Mesendoderm (in vitro differentiated cells): ENCODE measurements at regions not wholly inside any gene's neighbourhood (a gene's known extent, or its start where the extent isn't known, plus 50 kb on each side); places are given as distances from the start of the nearest gene placed in this dataset.

Experiments used
- DNase-seq: peaks from one replicate; pipeline ENCODE4 v3.0.0; 2013
- H2AK5ac ChIP-seq: 2 replicates; pipeline ENCODE4 v1.6.1; 2013; ENCODE audit warnings: low read length, inconsistent platforms
- H2BK120ac ChIP-seq: 2 replicates; pipeline ENCODE4 v1.6.1; 2013; ENCODE audit warnings: low read depth, mild to moderate bottlenecking, low read length, moderate library complexity, mixed read lengths
- H2BK15ac ChIP-seq: replicated peaks from 2 replicates; pipeline ENCODE4 v1.6.1; 2013; ENCODE audit warnings: low read depth, mild to moderate bottlenecking, moderate library complexity
- H2BK5ac ChIP-seq: 2 replicates; pipeline ENCODE4 v1.6.1; 2013; ENCODE audit warnings: low read length, inconsistent platforms
- H3K18ac ChIP-seq: 2 replicates; pipeline ENCODE4 v1.6.1; 2013; ENCODE audit warnings: mild to moderate bottlenecking, low read length, mixed read lengths
- H3K23ac ChIP-seq: one replicate; pipeline ENCODE4 v1.6.1; 2013; ENCODE audit warnings: low read length
- H3K27ac ChIP-seq: 2 replicates; pipeline ENCODE4 v1.5.1; 2013; ENCODE audit warnings: low read depth, mild to moderate bottlenecking, inconsistent platforms, low read length, moderate library complexity
- H3K27me3 ChIP-seq: 2 replicates; pipeline ENCODE4 v1.6.1; 2013; ENCODE audit warnings: low read length, control low read depth, mild to moderate bottlenecking, inconsistent platforms; ENCODE audit not compliant: insufficient read depth, poor library complexity
- H3K36me3 ChIP-seq: 2 replicates; pipeline ENCODE4 v1.6.1; 2013; ENCODE audit warnings: low read length, inconsistent platforms; ENCODE audit not compliant: control insufficient read depth, insufficient read depth
- H3K4ac ChIP-seq: one replicate; pipeline ENCODE4 v1.6.1; 2013; ENCODE audit warnings: low read depth, mild to moderate bottlenecking, low read length, moderate library complexity
- H3K4me1 ChIP-seq: 2 replicates; pipeline ENCODE4 v1.6.1; 2013; ENCODE audit warnings: low read depth, low read length, inconsistent platforms; ENCODE audit not compliant: control insufficient read depth
- H3K4me2 ChIP-seq: 2 replicates; pipeline ENCODE4 v1.6.1; 2013; ENCODE audit warnings: low read length
- H3K4me3 ChIP-seq: 2 replicates; pipeline ENCODE4 v1.5.1; 2013; ENCODE audit warnings: mild to moderate bottlenecking, low read length
- H3K56ac ChIP-seq: one replicate; pipeline ENCODE4 v1.6.1; 2013; ENCODE audit warnings: low read length
- H3K79me1 ChIP-seq: 2 replicates; pipeline ENCODE4 v1.6.1; 2013; ENCODE audit warnings: low read length, inconsistent platforms
- H3K79me2 ChIP-seq: 2 replicates; pipeline ENCODE4 v1.6.1; 2013; ENCODE audit warnings: mild to moderate bottlenecking, low read length; ENCODE audit not compliant: control insufficient read depth, insufficient read depth
- H3K9ac ChIP-seq: 2 replicates; pipeline ENCODE4 v1.6.1; 2013; ENCODE audit warnings: low read length, inconsistent platforms
- H4K5ac ChIP-seq: one replicate; pipeline ENCODE4 v1.6.1; 2013; ENCODE audit warnings: low read length
- H4K8ac ChIP-seq: one replicate; pipeline ENCODE4 v1.6.1; 2013; ENCODE audit warnings: low read depth, mild to moderate bottlenecking, control low read depth, low read length, moderate library complexity
- WGBS: extraction: QIAGEN DNeasy Blood & Tissue Kit; methylation state at CpG from one replicate; pipeline ENCODE4 v1.1.7; 2013; ENCODE audit warnings: low lambda C conversion rate, missing lambda C conversion rate; ENCODE audit not compliant: insufficient coverage; ENCODE audit errors: extremely low coverage; 5-methylcytosine and 5-hydroxymethylcytosine counted together

DNA sequence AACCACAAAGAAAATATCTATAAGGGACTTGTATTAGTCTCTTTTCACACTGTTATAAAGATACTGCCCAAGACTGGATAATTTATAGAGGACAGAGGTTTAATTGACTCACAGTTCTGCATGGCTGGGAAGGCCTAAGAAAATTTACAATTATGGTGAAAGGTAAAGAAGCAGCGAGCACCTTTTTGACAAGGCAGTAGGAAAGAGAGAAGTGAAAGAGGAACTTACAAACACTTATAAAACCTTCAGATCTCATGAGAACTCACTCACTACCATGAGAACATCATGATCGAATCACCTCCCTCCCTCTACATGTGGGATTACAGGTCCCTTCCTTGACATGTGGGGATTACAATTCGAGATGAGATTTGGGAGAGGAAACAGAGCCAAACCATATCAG is 856.0 kb downstream of the TRAM1L1 start:
- Histone ChIP-seq H2BK120ac (no peak overlapping the region), H3K79me2 (no peaks in the 10 kb centered on the region), H3K18ac (no peak overlapping the region), H3K4me3 (no peak overlapping the region), H3K56ac (no peak overlapping the region), H3K27me3 (no peaks in the 10 kb centered on the region), H2AK5ac (no peak overlapping the region), H4K5ac (no peak overlapping the region), H3K79me1 (no peaks in the 10 kb centered on the region), H3K4me1 (no peaks in the 10 kb centered on the region), H2BK5ac (no peak overlapping the region), H3K4ac (no peak overlapping the region), H3K27ac (no peak overlapping the region), H3K9ac (no peak overlapping the region), H3K36me3 (no peaks in the 10 kb centered on the region), H3K4me2 (no peak overlapping the region), H2BK15ac (no peak overlapping the region), H3K23ac (no peak overlapping the region), H4K8ac (no peak overlapping the region)
- no peak for DNase-seq
- no CpG with 5 or more reads among the region's 3 CpGs for WGBS

DNA sequence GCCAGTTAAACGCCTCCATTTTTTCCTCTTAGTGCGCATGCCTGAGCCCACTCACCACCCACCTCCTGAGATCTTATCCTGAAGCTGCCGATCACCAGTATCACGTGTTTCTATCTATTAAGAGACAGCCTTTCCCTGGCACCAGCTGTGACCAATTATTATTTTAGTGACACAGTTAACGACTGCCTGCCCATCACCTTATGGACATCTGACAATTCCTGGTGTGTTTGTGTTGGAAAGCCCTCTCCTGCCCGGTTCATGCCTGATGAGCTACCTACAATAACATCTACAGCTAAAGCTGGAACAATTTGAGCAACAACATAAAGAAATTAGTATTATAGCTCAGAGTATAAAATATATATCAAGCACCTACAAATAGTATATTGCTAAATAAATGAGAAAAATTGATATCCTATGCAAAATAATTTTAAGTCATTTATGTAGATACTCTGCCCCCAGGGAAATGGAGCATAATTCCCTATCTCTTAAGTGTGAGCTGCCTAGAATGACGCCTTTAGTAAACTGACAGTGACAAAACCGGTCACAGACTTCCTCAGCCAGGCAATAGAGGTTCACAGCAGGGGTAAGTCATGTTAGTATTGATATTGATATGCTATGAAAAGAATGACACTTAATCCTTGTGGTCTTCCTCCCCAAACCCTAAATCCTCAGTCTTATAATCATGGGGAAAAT is 862.2 kb downstream of the TRAM1L1 start:
- no peaks in the 10 kb centered on the region for H3K79me2 ChIP-seq
- no peak overlapping the region for H3K27ac ChIP-seq
- H4K5ac ChIP-seq: no peak overlapping the region
- WGBS: no CpG with 5 or more reads among the region's 8 CpGs
- H2BK15ac ChIP-seq: no peak overlapping the region
- no peak overlapping the region for H3K23ac ChIP-seq
- H3K4me3 ChIP-seq: no peak overlapping the region
- no peak overlapping the region for H3K4me2 ChIP-seq
- no peak overlapping the region for H2AK5ac ChIP-seq
- no peaks in the 10 kb centered on the region for H3K27me3 ChIP-seq
- H3K18ac ChIP-seq: no peak overlapping the region
- no peaks in the 10 kb centered on the region for H3K36me3 ChIP-seq
- H3K4me1 ChIP-seq: no peaks in the 10 kb centered on the region
- H4K8ac ChIP-seq: no peak overlapping the region
- DNase-seq: no peak
- no peak overlapping the region for H3K4ac ChIP-seq
- no peak overlapping the region for H2BK5ac ChIP-seq
- no peaks in the 10 kb centered on the region for H3K79me1 ChIP-seq
- no peak overlapping the region for H2BK120ac ChIP-seq
- no peak overlapping the region for H3K56ac ChIP-seq
- no peak overlapping the region for H3K9ac ChIP-seq

DNA sequence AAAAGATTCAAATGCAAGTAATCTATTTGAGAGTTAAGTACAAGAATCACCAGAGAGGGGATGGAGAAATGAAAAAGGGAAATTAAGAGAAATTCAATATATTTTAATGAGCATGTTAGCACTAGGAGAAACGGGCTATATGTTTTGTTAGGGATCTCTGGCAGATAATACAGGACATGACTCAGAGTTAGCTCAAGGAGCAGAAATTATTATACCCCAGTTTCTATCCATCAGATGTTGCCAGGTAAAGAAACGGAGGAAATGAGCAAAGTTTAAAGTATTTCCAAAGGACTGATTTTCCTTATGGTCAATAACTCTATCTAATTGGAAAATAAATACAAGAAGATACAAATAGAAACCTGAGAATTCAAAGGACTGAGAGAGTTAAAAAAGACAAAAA is 867.6 kb downstream of the TRAM1L1 start:
- no peak overlapping the region for H3K4me2 ChIP-seq
- H2BK15ac ChIP-seq: no peak overlapping the region
- no peak overlapping the region for H3K18ac ChIP-seq
- H3K79me2 ChIP-seq: no peaks in the 10 kb centered on the region
- H3K27ac ChIP-seq: no peak overlapping the region
- H3K27me3 ChIP-seq: no peaks in the 10 kb centered on the region
- H3K79me1 ChIP-seq: no peaks in the 10 kb centered on the region
- no peaks in the 10 kb centered on the region for H3K36me3 ChIP-seq
- H3K9ac ChIP-seq: no peak overlapping the region
- no peak overlapping the region for H3K4me3 ChIP-seq
- no peak overlapping the region for H2BK120ac ChIP-seq
- no peak overlapping the region for H4K5ac ChIP-seq
- H3K56ac ChIP-seq: no peak overlapping the region
- no peak overlapping the region for H4K8ac ChIP-seq
- no CpG with 5 or more reads among the region's 2 CpGs for WGBS
- no peak overlapping the region for H2BK5ac ChIP-seq
- no peak overlapping the region for H3K4ac ChIP-seq
- H3K4me1 ChIP-seq: no peaks in the 10 kb centered on the region
- H3K23ac ChIP-seq: no peak overlapping the region
- DNase-seq: no peak
- no peak overlapping the region for H2AK5ac ChIP-seq

DNA sequence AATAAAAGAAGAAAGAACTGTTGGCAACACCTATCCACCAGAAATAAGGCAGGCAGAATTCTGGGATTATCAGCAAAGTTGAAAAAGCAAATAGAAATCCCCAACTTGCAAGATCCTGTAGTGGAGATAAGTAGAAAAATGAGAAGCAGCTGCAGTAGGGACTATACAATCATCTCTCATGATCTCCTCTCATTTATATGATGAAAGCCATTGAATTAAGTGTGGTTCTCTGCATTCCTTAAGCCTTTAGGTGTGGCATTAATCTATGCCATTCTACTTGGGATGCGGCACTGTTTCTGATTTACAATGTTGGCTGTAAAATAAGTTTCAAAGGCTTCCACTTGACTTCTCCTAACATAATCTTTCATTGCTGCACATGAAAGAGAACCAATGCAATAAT is 869.8 kb downstream of the TRAM1L1 start:
- no peaks in the 10 kb centered on the region for H3K79me2 ChIP-seq
- no peaks in the 10 kb centered on the region for H3K79me1 ChIP-seq
- no peak overlapping the region for H2BK15ac ChIP-seq
- no peak overlapping the region for H3K9ac ChIP-seq
- H3K36me3 ChIP-seq: no peaks in the 10 kb centered on the region
- H3K27me3 ChIP-seq: no peaks in the 10 kb centered on the region
- H2BK120ac ChIP-seq: no peak overlapping the region
- H3K18ac ChIP-seq: no peak overlapping the region
- H4K8ac ChIP-seq: no peak overlapping the region
- no peak overlapping the region for H3K4ac ChIP-seq
- H3K23ac ChIP-seq: no peak overlapping the region
- no peak for DNase-seq
- H3K27ac ChIP-seq: no peak overlapping the region
- H2AK5ac ChIP-seq: no peak overlapping the region
- no peak overlapping the region for H3K56ac ChIP-seq
- H3K4me2 ChIP-seq: no peak overlapping the region
- no peaks in the 10 kb centered on the region for H3K4me1 ChIP-seq
- no peak overlapping the region for H4K5ac ChIP-seq
- H3K4me3 ChIP-seq: no peak overlapping the region
- no CpG with 5 or more reads among the region's 1 CpG for WGBS
- no peak overlapping the region for H2BK5ac ChIP-seq

DNA sequence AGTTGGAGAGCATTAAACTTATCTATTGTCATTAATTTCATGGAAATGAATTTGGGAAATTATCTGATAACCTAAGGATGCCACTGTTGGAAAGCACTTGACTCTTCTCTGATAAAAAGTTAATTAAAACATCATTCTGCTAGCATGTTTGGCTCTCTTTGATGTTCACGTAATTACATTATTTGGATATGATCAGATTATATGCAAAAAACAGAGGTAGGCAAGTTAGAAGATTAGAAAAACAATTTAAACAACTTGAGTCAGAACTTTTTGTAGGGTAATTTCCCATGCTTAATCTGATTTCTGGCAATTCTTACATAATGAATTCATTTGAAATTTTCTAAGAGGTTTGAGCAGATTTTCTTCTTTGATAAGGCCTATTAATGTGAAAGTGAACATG is 882.9 kb downstream of the TRAM1L1 start:
- H3K56ac ChIP-seq: no peak overlapping the region
- no peak overlapping the region for H4K5ac ChIP-seq
- H2BK120ac ChIP-seq: no peak overlapping the region
- no peak overlapping the region for H2BK5ac ChIP-seq
- H3K4me3 ChIP-seq: no peak overlapping the region
- H3K27me3 ChIP-seq: no peaks in the 10 kb centered on the region
- no peaks in the 10 kb centered on the region for H3K79me2 ChIP-seq
- H3K27ac ChIP-seq: no peak overlapping the region
- H2BK15ac ChIP-seq: no peak overlapping the region
- no peak overlapping the region for H3K9ac ChIP-seq
- no peak overlapping the region for H3K18ac ChIP-seq
- no peak overlapping the region for H3K23ac ChIP-seq
- no peaks in the 10 kb centered on the region for H3K36me3 ChIP-seq
- no peak overlapping the region for H3K4me2 ChIP-seq
- no peaks in the 10 kb centered on the region for H3K4me1 ChIP-seq
- WGBS: no CpG with 5 or more reads among the region's 1 CpG
- DNase-seq: no peak
- no peak overlapping the region for H4K8ac ChIP-seq
- H3K79me1 ChIP-seq: no peaks in the 10 kb centered on the region
- no peak overlapping the region for H2AK5ac ChIP-seq
- H3K4ac ChIP-seq: no peak overlapping the region

DNA sequence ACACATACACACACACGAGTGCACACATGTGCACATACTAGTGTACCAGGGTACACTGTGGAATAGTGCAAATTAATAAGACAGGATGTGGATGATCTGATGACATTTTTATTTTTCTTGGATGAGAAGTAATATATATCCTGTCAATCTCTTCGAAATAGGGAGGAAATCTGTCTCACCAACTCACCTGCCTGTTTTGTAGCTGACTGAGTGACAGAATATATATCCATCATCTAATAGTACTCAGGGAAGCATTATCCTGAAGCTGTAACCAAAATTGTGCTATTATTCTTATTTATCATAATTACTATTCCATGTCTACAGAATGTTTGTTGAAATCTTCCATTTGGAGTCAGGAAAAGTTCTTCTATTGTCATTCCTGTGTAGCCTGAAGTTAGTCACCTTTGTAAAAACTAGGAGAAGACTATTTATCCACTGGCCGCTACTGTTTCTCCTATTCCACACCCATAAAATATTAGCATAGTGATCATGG is 888.0 kb downstream of the TRAM1L1 start:
- H4K8ac ChIP-seq: no peak overlapping the region
- no peak overlapping the region for H3K4ac ChIP-seq
- no CpG with 5 or more reads among the region's 3 CpGs for WGBS
- H3K9ac ChIP-seq: no peak overlapping the region
- no peak overlapping the region for H3K18ac ChIP-seq
- no peak for DNase-seq
- no peak overlapping the region for H2BK120ac ChIP-seq
- H3K4me1 ChIP-seq: no peaks in the 10 kb centered on the region
- H4K5ac ChIP-seq: no peak overlapping the region
- no peak overlapping the region for H3K4me3 ChIP-seq
- no peak overlapping the region for H2BK5ac ChIP-seq
- no peak overlapping the region for H3K23ac ChIP-seq
- no peaks in the 10 kb centered on the region for H3K36me3 ChIP-seq
- no peak overlapping the region for H2BK15ac ChIP-seq
- H3K27me3 ChIP-seq: no peaks in the 10 kb centered on the region
- no peak overlapping the region for H3K56ac ChIP-seq
- no peak overlapping the region for H3K4me2 ChIP-seq
- H2AK5ac ChIP-seq: no peak overlapping the region
- no peak overlapping the region for H3K27ac ChIP-seq
- H3K79me1 ChIP-seq: no peaks in the 10 kb centered on the region
- H3K79me2 ChIP-seq: no peaks in the 10 kb centered on the region
